Mesothelial cell of epicardium (in vitro differentiated cells): ENCODE measurements at regions not wholly inside any gene's neighbourhood (a gene's known extent, or its start where the extent isn't known, plus 50 kb on each side); places are given as distances from the start of the nearest gene placed in this dataset.

Experiments
- DNase-seq, 2 experiments: peaks; one replicate each; pipeline ENCODE4 v3.0.0; 2021; ENCODE audit warnings: low spot score in 2 of 2; ENCODE audit not compliant: unreplicated experiment in 2 of 2
- H3K27ac Mint-ChIP-seq: 2 replicates; pipeline ENCODE4 v1.8.0; 2021; ENCODE audit warnings: mixed read lengths
- H3K27me3 Mint-ChIP-seq: 2 replicates; pipeline ENCODE4 v1.8.0; 2021; ENCODE audit warnings: low read depth, mixed read lengths
- H3K36me3 Mint-ChIP-seq: 2 replicates; pipeline ENCODE4 v1.8.0; 2021; ENCODE audit warnings: mixed read lengths
- H3K4me1 Mint-ChIP-seq: 2 replicates; pipeline ENCODE4 v1.8.0; 2021; ENCODE audit warnings: mixed read lengths
- H3K4me3 Mint-ChIP-seq: 2 replicates; pipeline ENCODE4 v1.8.0; 2021; ENCODE audit warnings: mild to moderate bottlenecking, moderate library complexity, mixed read lengths
- H3K9me3 Mint-ChIP-seq: 2 replicates; pipeline ENCODE4 v1.8.0; 2021; ENCODE audit warnings: mixed read lengths
- TF ChIP-seq, protein P1 (sequence below): fragments of 200-600 bp; sonication (generic); IDR thresholded peaks from one replicate; pipeline ENCODE4 v1.5.0; 2021; ENCODE audit warnings: antibody characterized with exemption; ENCODE audit not compliant: unreplicated experiment

DNA sequence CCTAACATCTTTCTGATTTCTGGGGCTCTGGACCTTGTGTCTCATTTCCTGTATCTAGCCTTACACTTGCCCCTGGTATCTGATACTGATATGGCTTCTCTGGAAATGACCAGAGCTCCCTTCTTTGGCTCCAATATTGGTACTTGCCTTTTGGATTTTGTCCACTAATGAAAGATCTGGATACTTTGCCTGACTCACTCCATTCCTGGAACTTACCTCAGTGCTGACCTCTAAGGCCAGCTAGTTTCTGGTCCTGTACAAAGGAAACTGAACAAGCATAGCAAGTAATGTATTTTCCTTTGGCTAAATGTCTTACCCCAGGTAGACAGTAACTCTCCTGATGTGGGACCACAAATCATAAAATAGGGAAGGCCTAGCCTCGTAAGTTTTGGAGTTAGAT, 93.8 kb upstream of the SLC4A7 start:
- Mint-ChIP-seq H3K9me3 (peaks cover 3% of the 10 kb centered on the region), H3K27ac (no peak overlapping the region), H3K27me3 (no peaks in the 10 kb centered on the region), H3K36me3 (no peaks in the 10 kb centered on the region), H3K4me3 (no peak overlapping the region), H3K4me1 (no peaks in the 10 kb centered on the region)
- DNase-seq: no peak
- TF ChIP-seq, protein P1, sequence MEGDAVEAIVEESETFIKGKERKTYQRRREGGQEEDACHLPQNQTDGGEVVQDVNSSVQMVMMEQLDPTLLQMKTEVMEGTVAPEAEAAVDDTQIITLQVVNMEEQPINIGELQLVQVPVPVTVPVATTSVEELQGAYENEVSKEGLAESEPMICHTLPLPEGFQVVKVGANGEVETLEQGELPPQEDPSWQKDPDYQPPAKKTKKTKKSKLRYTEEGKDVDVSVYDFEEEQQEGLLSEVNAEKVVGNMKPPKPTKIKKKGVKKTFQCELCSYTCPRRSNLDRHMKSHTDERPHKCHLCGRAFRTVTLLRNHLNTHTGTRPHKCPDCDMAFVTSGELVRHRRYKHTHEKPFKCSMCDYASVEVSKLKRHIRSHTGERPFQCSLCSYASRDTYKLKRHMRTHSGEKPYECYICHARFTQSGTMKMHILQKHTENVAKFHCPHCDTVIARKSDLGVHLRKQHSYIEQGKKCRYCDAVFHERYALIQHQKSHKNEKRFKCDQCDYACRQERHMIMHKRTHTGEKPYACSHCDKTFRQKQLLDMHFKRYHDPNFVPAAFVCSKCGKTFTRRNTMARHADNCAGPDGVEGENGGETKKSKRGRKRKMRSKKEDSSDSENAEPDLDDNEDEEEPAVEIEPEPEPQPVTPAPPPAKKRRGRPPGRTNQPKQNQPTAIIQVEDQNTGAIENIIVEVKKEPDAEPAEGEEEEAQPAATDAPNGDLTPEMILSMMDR: no peak

DNA sequence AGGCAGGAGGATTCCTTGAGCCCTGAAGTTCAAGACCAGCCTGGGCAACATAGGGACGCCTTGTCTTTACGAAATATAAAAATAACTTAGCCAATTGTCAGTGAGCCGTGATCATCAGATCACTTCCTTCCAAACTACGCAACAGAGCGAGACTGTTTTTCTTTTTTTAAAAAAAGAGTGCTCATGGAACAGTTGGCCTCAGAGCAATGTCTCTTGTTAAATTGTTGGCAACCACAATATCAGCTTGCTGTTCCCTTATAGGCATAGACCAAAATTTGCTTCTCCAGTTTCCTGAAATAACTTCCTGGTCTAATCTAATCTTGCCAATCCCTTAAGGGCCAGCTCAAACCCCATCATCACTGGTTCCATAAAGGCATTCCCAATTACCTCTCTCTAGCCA, 93.3 kb upstream of the SLC4A7 start:
- H3K4me1 Mint-ChIP-seq: no peaks in the 10 kb centered on the region
- H3K27ac Mint-ChIP-seq: no peak overlapping the region
- TF ChIP-seq, protein P1: no peak
- no peaks in the 10 kb centered on the region for H3K27me3 Mint-ChIP-seq
- no peak for DNase-seq
- no peak overlapping the region for H3K4me3 Mint-ChIP-seq
- peaks cover 3% of the 10 kb centered on the region for H3K9me3 Mint-ChIP-seq
- no peaks in the 10 kb centered on the region for H3K36me3 Mint-ChIP-seq

DNA sequence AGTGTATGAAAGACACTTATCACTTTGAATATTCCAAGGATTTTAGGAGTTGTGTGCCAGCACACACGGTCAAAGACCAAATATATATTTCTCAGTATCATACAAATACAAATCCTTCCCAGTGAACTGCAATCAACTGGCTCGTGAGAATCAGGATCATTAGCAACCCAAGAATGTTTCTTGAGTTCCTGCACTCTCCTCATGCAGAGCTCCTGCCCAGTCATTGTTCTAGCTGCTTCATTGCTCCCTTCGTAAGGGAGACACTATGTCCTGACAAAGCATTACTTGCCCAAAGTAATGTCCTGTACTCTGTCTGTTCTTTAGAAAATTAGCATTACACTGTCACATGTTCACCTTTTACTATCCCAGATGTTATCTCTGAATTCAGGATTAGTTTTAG, 92.0 kb upstream of the SLC4A7 start:
- TF ChIP-seq, protein P1: no peak
- no peaks in the 10 kb centered on the region for H3K27me3 Mint-ChIP-seq
- no peaks in the 10 kb centered on the region for H3K4me1 Mint-ChIP-seq
- H3K4me3 Mint-ChIP-seq: no peak overlapping the region
- no peak overlapping the region for H3K27ac Mint-ChIP-seq
- H3K9me3 Mint-ChIP-seq: no peaks in the 10 kb centered on the region
- no peaks in the 10 kb centered on the region for H3K36me3 Mint-ChIP-seq
- DNase-seq: no peak

DNA sequence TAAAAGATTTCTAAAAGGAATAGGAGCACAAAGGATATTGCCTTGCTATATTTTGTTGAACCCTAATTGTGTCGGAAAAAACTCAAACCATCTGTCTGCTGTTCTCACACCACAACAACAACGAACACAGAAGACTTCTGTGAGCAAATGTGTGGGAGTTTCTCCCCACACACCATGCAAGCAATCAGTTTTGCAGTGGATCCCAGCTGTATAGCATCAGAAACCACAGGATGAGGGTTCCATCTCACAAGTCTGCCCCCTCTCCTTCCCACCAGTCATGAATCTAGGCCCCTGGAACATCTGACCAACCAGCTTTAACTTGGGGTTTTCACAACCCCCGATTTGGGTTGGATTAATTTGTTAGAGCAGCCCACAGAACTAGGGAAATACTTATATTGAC, 91.3 kb upstream of the SLC4A7 start:
- Mint-ChIP-seq H3K4me3 (no peak overlapping the region), H3K36me3 (no peaks in the 10 kb centered on the region), H3K27ac (no peak overlapping the region), H3K9me3 (no peaks in the 10 kb centered on the region), H3K4me1 (no peaks in the 10 kb centered on the region), H3K27me3 (no peaks in the 10 kb centered on the region)
- TF ChIP-seq, protein P1: no peak
- no peak for DNase-seq

DNA sequence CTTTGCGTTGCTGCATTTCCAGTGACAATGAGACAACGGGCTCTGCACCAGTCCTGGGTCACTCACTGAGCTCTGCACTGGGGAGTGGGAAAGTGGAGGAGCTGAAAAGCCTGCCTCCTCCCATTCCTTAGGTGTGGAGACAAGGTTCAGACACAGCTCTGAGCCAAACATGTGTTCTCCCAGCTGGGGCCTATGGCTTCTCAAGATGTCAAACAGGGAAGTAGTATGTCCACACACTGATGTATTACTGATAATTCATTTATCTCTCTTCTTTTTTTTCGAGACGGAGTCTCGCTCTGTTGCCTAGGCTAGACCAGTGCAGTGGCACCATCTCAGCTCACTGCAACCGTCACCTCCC, 90.2 kb upstream of the SLC4A7 start:
- H3K4me1 Mint-ChIP-seq: no peaks in the 10 kb centered on the region
- no peaks in the 10 kb centered on the region for H3K27me3 Mint-ChIP-seq
- no peaks in the 10 kb centered on the region for H3K9me3 Mint-ChIP-seq
- no peak for DNase-seq
- no peak overlapping the region for H3K27ac Mint-ChIP-seq
- H3K4me3 Mint-ChIP-seq: no peak overlapping the region
- H3K36me3 Mint-ChIP-seq: no peaks in the 10 kb centered on the region
- TF ChIP-seq, protein P1: no peak

DNA sequence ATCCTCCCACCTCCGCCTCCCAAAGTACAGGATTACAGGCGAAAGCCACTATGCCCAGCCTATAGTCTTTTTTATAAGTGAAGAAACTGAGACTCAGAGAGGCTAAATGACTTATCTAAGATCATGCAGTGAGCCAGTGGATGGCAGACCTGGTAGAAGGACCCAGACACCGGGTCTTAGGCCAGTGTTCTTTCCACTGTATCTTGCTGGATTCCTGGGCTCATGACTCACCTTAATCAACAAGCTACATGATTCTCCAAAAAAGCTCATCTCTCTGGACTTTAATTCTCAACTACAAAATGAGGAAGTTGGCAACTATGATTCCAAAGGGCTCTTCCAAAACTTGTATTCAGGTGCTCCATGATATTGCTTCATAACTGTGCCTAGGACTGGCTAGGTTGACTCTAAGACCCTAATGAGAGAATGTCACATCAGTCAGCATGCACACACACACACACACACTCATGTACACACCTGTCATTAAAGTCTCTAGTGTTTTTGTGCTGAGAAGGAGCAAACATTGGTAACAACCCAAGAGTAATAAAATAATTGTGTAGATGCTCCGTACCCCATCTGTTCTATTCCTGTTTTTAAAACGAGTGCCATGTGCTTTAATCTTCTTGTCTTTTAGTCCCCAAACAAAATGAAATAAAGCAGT, 89.7 kb upstream of the SLC4A7 start:
- no peak overlapping the region for H3K4me3 Mint-ChIP-seq
- DNase-seq: no peak
- no peaks in the 10 kb centered on the region for H3K4me1 Mint-ChIP-seq
- TF ChIP-seq, protein P1: no peak
- H3K27ac Mint-ChIP-seq: no peak overlapping the region
- H3K27me3 Mint-ChIP-seq: no peaks in the 10 kb centered on the region
- H3K9me3 Mint-ChIP-seq: no peaks in the 10 kb centered on the region
- H3K36me3 Mint-ChIP-seq: no peaks in the 10 kb centered on the region
